KMS-11 (cell line): ENCODE measurements at regions not wholly inside any gene's neighbourhood (a gene's known extent, or its start where the extent isn't known, plus 50 kb on each side); places are given as distances from the start of the nearest gene placed in this dataset.

ENCODE experiments used
- H2AFZ ChIP-seq: fragments of 200-600 bp; sonication (generic); 2 replicates; pipeline ENCODE4 v1.6.1; 2016; ENCODE audit warnings: antibody characterized with exemption, mixed run types, low read depth
- H3K27ac ChIP-seq: fragments of 200-600 bp; sonication (generic); 2 replicates; pipeline ENCODE4 v1.6.1; 2016; ENCODE audit warnings: mild to moderate bottlenecking, mixed run types
- H3K27me3 ChIP-seq: fragments of 200-600 bp; sonication (generic); 2 replicates; pipeline ENCODE4 v1.6.1; 2017; ENCODE audit warnings: mild to moderate bottlenecking, low read depth, mixed run types, moderate library complexity; ENCODE audit not compliant: insufficient read depth
- H3K36me3 ChIP-seq: fragments of 200-600 bp; sonication (generic); 2 replicates; pipeline ENCODE4 v1.6.1; 2017; ENCODE audit warnings: mild to moderate bottlenecking, mixed run types; ENCODE audit not compliant: insufficient read depth
- H3K4me1 ChIP-seq: fragments of 200-600 bp; sonication (generic); 2 replicates; pipeline ENCODE4 v1.6.1; 2016; ENCODE audit warnings: mild to moderate bottlenecking, low read depth, mixed run types; ENCODE audit not compliant: poor library complexity, severe bottlenecking
- H3K4me2 ChIP-seq: fragments of 200-600 bp; sonication (generic); 2 replicates; pipeline ENCODE4 v1.7.0; 2016; ENCODE audit warnings: mild to moderate bottlenecking, mixed run types
- H3K4me3 ChIP-seq: fragments of 200-600 bp; sonication (generic); IDR thresholded peaks from 2 replicates; pipeline ENCODE4 v1.6.1; 2017; ENCODE audit warnings: low read depth, low read length, mixed read lengths; ENCODE audit not compliant: insufficient read depth
- H3K79me2 ChIP-seq: fragments of 200-600 bp; sonication (generic); 2 replicates; pipeline ENCODE4 v1.6.1; 2016; ENCODE audit warnings: low read depth, mixed run types; ENCODE audit not compliant: insufficient read depth
- H3K9ac ChIP-seq: fragments of 200-600 bp; sonication (generic); 2 replicates; pipeline ENCODE4 v1.6.1; 2016; ENCODE audit warnings: mild to moderate bottlenecking, mixed run types
- H4K20me1 ChIP-seq: fragments of 200-600 bp; sonication (generic); 2 replicates; pipeline ENCODE4 v1.6.1; 2016; ENCODE audit warnings: mild to moderate bottlenecking, mixed run types; ENCODE audit not compliant: insufficient read depth
- CTCF ChIP-seq: fragments of 200-600 bp; sonication (generic); conservative IDR thresholded peaks from 2 replicates; pipeline ENCODE4 v1.6.1; 2017; ENCODE audit warnings: low read depth, mild to moderate bottlenecking, antibody characterized with exemption, low read length, moderate library complexity, mixed read lengths

GRCh38 chr6:22059946-22060345 lies 236.9 kb downstream of the PRL start:
- H2AFZ ChIP-seq = no peak overlapping the region
- H3K9ac ChIP-seq = no peak overlapping the region
- TF ChIP-seq CTCF = no peak
- H3K27ac ChIP-seq = no peak overlapping the region
- H3K4me3 ChIP-seq = no peak overlapping the region
- H3K4me2 ChIP-seq = no peak overlapping the region
- no peaks in the 10 kb centered on the region for H3K79me2 ChIP-seq
- H4K20me1 ChIP-seq = no peaks in the 10 kb centered on the region
- no peaks in the 10 kb centered on the region for H3K27me3 ChIP-seq
- H3K36me3 ChIP-seq = no peaks in the 10 kb centered on the region
- H3K4me1 ChIP-seq = no peaks in the 10 kb centered on the region

- H3K79me2 ChIP-seq = no peaks in the 10 kb centered on the region
- H3K36me3 ChIP-seq = no peaks in the 10 kb centered on the region
- no peak overlapping the region for H3K9ac ChIP-seq
- no peak overlapping the region for H2AFZ ChIP-seq
- H3K4me3 ChIP-seq = no peak overlapping the region
- no peaks in the 10 kb centered on the region for H3K4me1 ChIP-seq
- H3K27ac ChIP-seq = no peak overlapping the region
- H4K20me1 ChIP-seq = no peaks in the 10 kb centered on the region
- TF ChIP-seq CTCF = no peak
- no peak overlapping the region for H3K4me2 ChIP-seq
- H3K27me3 ChIP-seq = no peaks in the 10 kb centered on the region
Observed at GRCh38 chr6:22062807-22063408, 233.9 kb downstream of the PRL start.

- no peaks in the 10 kb centered on the region for H3K27me3 ChIP-seq
- no peak overlapping the region for H3K27ac ChIP-seq
- H3K9ac ChIP-seq = no peak overlapping the region
- H3K4me1 ChIP-seq = no peaks in the 10 kb centered on the region
- H3K4me3 ChIP-seq = no peak overlapping the region
- no peak for TF ChIP-seq CTCF
- H3K4me2 ChIP-seq = no peak overlapping the region
- no peaks in the 10 kb centered on the region for H3K36me3 ChIP-seq
- no peaks in the 10 kb centered on the region for H3K79me2 ChIP-seq
- no peak overlapping the region for H2AFZ ChIP-seq
- no peaks in the 10 kb centered on the region for H4K20me1 ChIP-seq
Observed at GRCh38 chr6:22064558-22064957, 232.3 kb downstream of the PRL start.

- no peaks in the 10 kb centered on the region for H3K36me3 ChIP-seq
- H3K4me2 ChIP-seq = no peak overlapping the region
- H3K9ac ChIP-seq = no peak overlapping the region
- no peaks in the 10 kb centered on the region for H3K79me2 ChIP-seq
- TF ChIP-seq CTCF = no peak
- no peak overlapping the region for H3K4me3 ChIP-seq
- no peaks in the 10 kb centered on the region for H3K4me1 ChIP-seq
- H3K27me3 ChIP-seq = no peaks in the 10 kb centered on the region
- H4K20me1 ChIP-seq = no peaks in the 10 kb centered on the region
- no peak overlapping the region for H3K27ac ChIP-seq
- no peak overlapping the region for H2AFZ ChIP-seq
Observed at GRCh38 chr6:22067122-22067521, 229.7 kb downstream of the PRL start.
